ENCODE measurements at regions not wholly inside any gene's neighbourhood (a gene's known extent, or its start where the extent isn't known, plus 50 kb on each side); places are given as distances from the start of the nearest gene placed in this dataset.
A peak's percentile ranks its signal among the peaks of the same experiment; 100 is the strongest.
"Not testable (repeated sequence)": the region's sequence is repeated elsewhere in the genome, so short reads cannot be mapped to it uniquely, and the experiment has no call there.

- not testable (repeated sequence) for DNase-seq
These were observed 298.3 kb upstream of the MIS18BP1 start for GRCh38 chr14:45551240-45551820.

GRCh38 chr14:45531022-45531421 is 278.0 kb upstream of the MIS18BP1 start:
- no peak for DNase-seq

GRCh38 chr14:45526715-45527549 is 273.9 kb upstream of the MIS18BP1 start:
- DNase-seq = peak; percentile 59

GRCh38 chr14:45519766-45520165 is 266.8 kb upstream of the MIS18BP1 start:
- DNase-seq = no peak

- no peak for DNase-seq
These were observed 239.9 kb upstream of the MIS18BP1 start for GRCh38 chr14:45492876-45493275.

GRCh38 chr14:45491914-45492313 is 238.9 kb upstream of the MIS18BP1 start:
- DNase-seq = no peak

GRCh38 chr14:45486599-45486998 is 233.6 kb upstream of the MIS18BP1 start:
- no peak for DNase-seq

GRCh38 chr14:45467023-45467422 is 214.0 kb upstream of the MIS18BP1 start:
- DNase-seq = no peak

- DNase-seq = no peak
These were observed 181.2 kb upstream of the MIS18BP1 start for GRCh38 chr14:45434221-45434620.

- peak; percentile 30 for DNase-seq
These were observed 173.8 kb upstream of the MIS18BP1 start for GRCh38 chr14:45426685-45427282.

GRCh38 chr14:45406942-45407341 is 153.9 kb upstream of the MIS18BP1 start:
- no peak for DNase-seq

GRCh38 chr14:45400950-45401640 is 148.1 kb upstream of the MIS18BP1 start:
- no peak for DNase-seq

- DNase-seq = no peak
These were observed 147.5 kb upstream of the MIS18BP1 start for GRCh38 chr14:45400509-45400908.

- no peak for DNase-seq
These were observed 128.1 kb upstream of the MIS18BP1 start for GRCh38 chr14:45381091-45381490.

GRCh38 chr14:45377166-45377565 is 124.2 kb upstream of the MIS18BP1 start:
- DNase-seq = no peak

- no peak for DNase-seq
These were observed 120.9 kb upstream of the MIS18BP1 start for GRCh38 chr14:45373877-45374276.

GRCh38 chr14:45364565-45365156 is 111.7 kb upstream of the MIS18BP1 start:
- no peak for DNase-seq

GRCh38 chr14:45362505-45362904 is 109.5 kb upstream of the MIS18BP1 start:
- no peak for DNase-seq

- no peak for DNase-seq
These were observed 108.7 kb upstream of the MIS18BP1 start for GRCh38 chr14:45361727-45362126.

GRCh38 chr14:45359746-45360145 is 106.7 kb upstream of the MIS18BP1 start:
- no peak for DNase-seq

- DNase-seq = no peak
These were observed 79.5 kb upstream of the MIS18BP1 start for GRCh38 chr14:45332360-45332988.

- DNase-seq = no peak
These were observed 55.9 kb upstream of the MIS18BP1 start for GRCh38 chr14:45308745-45309397.

Measured in DMS153 (cell line).